ENCODE measurements at regions not wholly inside any gene's neighbourhood (a gene's known extent, or its start where the extent isn't known, plus 50 kb on each side); places are given as distances from the start of the nearest gene placed in this dataset.

DNA sequence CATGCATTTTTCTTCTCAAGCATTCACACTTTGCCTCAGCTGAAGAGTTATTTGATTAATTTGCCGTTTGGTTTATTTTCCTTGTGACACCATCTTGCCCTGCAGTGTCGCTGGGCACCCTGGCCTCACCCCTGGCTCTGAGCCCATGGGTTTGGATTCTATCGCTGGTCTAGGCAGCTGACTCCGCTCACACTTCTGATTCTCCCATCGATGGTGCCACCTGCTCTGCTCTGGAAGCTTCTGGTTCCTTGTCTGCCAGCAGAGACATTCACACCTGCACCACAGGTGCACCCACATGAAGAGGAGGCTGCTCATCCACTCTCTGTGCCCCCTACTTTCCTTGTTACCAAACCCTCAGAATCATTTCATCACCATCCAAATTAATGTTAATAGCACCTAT is 291.6 kb upstream of the CDH4 start:
- DNase-seq (ENCODE audit: low spot score), result no peak

DNA sequence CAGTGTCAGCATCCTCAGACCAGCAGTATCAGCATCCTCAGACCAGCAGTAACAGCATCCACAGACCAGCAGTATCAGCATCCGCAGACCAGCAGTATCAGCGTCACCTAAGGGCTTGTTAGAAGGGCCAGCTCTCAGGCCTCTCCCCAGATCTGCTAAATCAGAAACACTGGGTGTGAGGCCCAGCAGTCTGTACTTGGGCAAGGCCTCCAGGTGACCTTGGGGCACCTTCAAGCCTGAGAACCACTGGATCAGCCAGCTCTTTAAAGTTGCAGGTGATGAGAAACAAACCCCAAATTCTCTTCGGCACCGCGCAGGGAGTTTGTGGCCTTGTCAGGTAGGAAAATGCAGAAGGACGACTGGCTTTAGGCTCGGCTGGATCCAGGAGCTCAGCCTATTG is 290.5 kb upstream of the CDH4 start:
- DNase-seq (ENCODE audit: low spot score), result no peak

DNA sequence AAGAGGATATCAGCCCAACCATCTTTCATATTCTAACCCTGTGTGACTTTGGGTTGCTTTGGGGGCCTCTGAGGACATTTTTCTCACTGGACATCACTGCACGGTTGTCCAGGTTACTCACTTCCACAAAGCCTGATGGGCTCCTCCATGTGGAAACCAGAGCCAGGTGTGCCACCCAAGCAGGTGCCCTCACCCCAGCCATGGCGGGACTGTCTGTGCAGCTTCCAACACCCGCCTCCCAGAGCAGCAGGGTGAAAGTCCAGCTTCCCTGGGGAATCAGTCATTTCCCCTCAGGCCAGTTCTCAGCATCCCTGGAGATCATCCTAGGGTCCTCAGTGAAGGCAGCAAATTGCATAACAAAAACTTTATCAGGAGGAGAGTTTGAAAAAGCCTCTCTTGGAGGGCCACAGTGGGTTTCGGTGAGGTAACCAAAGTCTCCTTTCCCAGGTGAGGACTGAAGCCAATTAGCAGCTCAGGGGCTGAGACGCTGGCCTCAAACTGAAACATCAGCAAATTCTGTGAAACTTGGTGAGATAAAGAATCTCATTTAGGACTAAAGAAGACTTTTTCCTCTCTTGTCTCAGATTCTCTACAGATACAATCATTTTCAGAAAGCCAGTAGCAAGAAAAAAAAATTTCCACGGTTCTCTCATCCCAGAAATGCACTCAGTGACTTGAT is 289.6 kb upstream of the CDH4 start:
- DNase-seq (ENCODE audit: low spot score), result no peak

DNA sequence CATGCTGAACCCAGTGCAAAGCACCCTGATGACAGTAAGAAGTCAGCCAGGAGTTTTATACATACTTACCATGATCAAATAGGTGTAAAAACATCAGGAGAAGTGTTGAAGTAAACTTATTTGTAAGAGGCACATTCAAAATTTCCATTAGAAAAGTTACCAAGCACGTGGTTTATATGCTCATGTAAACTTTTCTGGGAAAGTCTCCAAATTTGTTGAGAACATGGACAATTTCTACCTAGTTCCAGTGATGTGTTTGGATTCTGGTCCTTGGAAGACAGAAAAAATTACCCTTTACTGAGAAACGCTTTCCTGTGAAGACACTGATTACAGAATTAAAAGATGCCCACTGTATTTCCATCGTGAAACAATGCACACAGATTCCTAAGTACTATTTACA is 288.9 kb upstream of the CDH4 start:
- DNase-seq (ENCODE audit: low spot score), result no peak

DNA sequence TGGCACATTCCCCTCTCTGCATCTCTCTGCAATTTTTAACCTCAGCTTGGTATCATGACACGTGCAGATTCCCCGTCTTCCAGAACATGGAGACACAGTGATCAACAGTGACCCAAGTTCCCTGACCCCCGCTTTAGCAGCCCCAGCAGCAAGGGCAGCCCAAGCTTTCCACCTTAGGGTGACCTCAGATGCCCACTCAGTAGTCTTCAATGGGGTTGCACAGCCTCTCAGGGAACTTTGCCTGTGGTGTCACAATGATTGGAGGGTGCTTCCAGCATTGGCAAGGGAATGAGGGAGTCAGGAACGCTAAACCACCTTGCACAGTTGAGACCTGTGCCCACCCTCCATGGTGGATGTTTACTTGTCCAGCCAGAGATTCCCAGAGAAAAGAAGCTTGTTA is 287.1 kb upstream of the CDH4 start:
- DNase-seq (ENCODE audit: low spot score), result no peak

DNA sequence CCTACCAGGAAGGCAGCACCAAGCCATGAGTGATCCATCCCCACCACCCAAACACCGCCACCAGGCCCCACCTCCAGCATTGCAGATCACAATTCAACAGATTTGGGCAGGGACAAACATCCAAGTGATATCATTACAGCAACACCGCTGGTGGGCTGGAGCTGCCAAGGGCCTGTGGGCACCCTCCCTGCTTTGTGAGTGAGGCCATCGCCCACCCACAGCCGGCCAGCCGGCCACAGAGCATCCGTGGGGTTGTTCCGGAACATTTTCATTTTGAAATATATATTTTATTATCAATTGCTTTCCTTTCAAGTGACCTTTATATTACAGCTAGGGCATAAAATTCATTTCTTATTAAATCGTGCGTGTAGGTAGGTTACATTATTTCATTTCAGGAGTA is 286.0 kb upstream of the CDH4 start:
- DNase-seq (ENCODE audit: low spot score), result no peak

DNA sequence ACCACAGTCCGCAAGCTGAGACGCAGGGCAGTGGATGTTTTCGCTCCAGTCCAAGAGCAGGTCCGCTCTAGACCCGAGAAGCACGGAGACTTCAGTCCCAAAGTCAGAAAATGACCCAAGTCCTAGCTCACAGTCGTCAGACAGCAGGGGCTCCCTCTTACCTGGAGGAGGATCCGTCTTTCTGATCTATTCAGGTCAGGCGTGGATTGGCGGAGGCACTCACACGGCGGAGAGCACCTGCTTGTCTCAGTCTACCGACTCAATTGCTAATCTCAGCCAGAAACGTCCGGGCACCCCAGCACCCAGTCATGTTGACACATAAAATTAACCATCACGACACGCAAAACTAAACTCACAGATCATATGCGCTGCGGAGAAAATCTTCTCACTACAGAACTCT is 285.3 kb upstream of the CDH4 start:
- no peak for DNase-seq (ENCODE audit: low spot score)

DNA sequence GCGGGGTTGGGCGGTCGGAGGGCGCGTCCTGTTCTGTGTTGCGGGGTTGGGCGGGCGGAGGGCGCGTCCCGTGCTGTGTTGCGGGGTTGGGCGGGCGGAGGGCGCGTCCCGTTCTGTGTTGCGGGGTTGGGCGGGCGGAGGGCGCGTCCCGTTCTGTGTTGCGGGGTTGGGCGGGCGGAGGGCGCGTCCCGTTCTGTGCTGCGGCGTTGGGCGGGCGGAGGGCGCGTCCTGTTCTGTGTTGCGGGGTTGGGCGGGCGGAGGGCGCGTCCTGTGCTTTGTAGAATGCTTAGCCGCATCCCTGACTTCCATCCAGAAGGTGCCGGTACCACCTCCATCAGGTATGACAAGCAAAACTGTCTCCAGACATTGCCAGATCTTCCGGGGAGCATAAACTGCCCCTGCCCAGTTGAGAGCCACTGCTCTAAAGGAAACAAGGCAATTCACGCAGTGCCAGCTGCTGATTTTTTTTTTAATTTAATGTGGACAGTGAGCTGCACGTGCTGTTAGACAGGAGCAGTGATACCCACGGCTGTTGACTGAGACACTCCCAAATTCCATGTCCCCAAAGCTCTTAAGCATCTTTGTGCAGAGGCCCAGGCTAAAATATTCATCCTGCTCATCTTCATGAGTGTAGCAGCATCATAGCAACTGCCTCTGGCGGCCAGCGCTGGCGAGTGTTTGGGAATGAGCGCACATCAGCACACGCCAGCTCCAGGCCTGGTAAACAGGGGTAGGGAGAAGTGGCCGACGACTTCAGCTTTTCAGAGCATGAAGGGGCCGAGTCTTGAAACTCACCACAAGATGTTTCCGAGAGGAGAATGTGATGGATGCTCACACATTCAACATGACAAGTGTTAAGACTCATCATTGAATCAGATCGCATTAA is 284.4 kb upstream of the CDH4 start:
- no peak for DNase-seq (ENCODE audit: low spot score)

DNA sequence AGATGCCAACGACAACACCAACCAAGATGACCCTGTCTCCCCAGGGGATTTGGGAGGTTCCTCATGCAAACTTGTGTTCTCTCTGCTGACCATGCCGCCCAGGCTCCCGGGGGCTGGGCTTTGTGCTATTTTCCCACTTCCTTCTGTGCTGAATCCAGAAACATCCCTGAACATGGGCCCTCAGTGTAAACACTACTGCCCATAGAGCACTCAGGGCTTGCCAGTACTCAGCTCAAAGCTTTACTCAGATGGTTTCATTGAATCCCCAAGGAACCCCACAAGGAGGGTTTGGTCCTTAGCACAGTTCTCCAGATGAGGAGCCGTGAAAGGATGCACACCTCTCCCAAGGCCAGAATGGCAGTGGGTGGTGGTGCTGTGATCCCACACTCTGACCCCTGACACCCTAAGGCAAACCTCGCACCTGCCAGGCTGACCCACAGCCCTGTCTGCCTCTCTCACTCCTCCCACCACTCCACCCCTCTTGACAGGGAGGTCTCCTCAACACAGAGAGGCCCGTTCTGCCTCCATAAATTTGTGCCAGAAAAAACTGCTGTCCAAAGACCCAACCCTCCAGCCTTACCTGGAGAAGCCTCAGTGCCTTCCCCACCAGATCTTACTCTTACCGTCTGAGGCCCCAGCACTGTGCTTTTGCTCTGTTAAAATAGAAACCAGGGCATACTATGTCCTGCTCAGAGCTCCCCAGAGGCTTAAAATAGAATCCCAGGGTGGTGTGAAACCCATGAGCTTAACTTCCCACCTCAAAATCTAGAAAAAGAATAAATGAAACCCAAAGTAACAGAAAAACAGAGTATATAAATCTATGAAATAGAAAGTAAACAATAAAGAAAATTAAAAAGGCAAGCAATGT is 283.0 kb upstream of the CDH4 start:
- no peak for DNase-seq (ENCODE audit: low spot score)

DNA sequence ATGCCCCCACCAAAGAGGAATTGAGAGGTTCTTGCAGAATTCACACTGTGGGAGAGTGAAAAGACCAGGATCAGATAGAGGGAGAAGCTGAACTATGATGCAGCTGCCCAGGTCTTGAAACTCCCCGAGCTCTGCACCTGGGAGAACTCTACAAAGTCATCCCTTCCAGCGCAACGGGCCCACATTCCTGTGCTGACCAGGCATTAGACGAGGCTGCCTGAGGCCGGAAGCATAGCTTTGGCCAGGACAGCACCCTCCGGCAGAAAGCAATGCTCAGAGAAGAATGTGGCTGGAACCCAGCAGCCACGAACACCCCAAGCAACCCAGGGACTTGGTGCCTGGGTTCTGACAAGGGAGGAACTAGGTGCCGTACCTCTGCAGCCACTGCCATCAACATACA is 281.5 kb upstream of the CDH4 start:
- DNase-seq (ENCODE audit: low spot score), result no peak

DNA sequence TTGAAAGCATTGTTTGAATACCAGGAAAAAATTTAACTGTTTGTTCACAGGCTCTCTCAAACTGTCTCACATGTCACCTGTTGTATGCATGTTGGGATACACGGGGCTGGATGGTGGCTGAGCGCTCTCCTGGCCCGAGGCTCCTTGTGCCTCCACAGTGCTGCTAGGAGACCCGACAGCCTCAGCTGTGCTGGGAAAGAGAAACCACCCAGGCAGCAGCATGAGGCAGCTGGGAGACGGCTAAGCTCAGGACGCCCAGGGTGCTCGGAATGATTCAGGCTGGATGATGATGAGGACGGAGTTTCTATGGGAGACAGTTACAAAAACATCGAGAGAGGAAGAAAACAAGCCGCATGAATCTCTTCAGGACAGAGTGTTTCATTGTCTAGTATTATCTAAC is 278.0 kb upstream of the CDH4 start:
- DNase-seq (ENCODE audit: low spot score), result no peak

DNA sequence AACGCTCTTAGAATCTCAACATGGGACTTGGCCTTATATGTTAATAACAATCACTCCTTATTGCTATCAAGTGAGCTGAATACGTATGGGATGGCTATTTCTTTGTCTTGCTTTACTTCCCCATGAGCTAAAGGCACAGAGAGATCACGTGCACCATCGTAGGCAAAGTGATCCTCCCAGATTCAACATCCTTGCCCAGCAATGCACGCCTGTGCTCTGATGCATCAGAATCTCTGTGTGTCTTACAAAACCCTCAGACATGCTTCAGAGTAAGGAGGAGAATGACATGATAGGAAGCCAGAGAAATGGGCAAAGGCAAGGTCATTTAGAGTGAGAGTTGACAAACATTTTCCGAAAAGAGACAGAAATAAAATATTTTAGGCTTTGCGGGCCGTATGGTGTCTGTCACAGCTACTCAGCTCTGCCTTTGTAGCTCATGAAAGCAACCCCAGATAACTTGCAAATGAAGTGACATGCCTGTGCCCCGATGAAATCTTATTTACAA is 277.6 kb upstream of the CDH4 start:
- DNase-seq (ENCODE audit: low spot score), result no peak

DNA sequence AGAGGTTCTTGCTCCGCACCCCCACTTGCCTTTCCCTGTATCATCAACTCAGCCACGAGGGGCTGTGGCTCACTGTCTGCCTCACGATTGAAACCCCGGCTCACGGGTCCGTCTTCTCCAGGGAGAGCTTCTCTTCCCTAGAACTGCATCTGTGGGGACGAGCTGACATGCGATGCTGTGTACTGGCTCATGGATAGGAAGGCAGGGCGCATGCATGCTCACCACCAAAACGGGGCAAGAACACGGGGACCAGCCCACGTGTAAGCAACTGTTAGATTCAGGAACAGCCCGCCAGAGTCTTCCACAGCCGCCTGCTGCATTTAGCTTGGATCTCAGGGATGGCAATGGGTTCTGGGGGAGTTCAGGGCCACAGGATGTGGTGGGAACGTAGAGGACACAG is 275.9 kb upstream of the CDH4 start:
- DNase-seq (ENCODE audit: low spot score), result no peak

DNA sequence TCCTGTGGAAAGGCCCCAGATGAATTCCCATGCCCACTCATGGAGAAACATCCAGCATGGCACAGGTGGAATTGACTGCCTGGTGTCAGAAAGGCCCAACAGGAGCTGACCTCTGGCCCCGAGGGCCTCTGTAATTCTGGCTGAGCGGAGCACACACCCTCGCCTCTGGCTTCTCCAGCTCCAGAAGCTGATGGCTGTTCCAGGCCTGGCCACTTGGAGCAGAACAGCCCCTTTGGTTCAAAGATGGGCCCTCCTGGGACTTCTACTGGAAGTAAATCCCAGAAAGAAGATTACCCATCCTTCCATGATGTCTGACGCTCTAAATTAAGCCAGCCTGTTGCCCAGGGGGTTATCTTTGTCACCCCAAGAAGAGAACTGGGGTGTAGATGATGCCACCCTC is 275.1 kb upstream of the CDH4 start:
- DNase-seq (ENCODE audit: low spot score), result no peak

DNA sequence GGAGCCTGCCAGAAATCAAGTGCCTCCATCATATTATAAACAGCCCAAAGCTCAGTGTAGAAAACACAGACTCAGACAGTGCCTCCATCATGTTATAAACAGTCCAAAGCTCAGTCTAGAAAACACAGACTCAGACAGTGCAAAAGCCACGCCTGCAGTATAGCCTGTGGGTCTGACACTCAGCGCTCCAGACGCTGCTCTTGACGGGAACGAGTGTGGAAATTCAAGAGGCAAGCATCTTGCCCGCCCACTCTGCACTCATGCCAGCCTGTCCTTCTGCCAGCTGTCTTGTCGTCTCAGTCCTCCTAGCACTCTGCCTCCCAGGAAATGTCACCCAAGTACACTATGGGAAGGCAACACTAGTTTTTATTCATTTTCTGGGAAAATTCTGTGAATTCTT is 274.2 kb upstream of the CDH4 start:
- no peak for DNase-seq (ENCODE audit: low spot score)

DNA sequence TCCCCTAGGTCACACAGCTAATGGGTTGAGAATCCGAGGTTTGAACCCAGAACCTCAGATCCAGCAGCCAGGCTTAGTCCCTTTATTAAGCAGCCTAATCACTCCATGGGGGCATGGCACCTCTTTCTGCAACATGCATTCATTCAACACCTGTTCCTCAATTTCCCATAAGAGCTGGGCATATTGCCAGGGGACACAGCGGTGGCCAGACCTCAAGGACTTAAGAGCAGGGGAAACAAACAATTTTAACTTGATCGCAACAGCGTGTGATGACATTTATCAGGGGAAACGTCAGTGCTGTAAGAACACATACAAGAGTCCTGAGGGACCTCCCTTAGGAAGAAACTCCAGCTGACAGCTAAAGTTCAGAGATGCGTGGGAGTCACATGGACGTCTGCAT is 267.4 kb upstream of the CDH4 start:
- DNase-seq (ENCODE audit: low spot score), result no peak

DNA sequence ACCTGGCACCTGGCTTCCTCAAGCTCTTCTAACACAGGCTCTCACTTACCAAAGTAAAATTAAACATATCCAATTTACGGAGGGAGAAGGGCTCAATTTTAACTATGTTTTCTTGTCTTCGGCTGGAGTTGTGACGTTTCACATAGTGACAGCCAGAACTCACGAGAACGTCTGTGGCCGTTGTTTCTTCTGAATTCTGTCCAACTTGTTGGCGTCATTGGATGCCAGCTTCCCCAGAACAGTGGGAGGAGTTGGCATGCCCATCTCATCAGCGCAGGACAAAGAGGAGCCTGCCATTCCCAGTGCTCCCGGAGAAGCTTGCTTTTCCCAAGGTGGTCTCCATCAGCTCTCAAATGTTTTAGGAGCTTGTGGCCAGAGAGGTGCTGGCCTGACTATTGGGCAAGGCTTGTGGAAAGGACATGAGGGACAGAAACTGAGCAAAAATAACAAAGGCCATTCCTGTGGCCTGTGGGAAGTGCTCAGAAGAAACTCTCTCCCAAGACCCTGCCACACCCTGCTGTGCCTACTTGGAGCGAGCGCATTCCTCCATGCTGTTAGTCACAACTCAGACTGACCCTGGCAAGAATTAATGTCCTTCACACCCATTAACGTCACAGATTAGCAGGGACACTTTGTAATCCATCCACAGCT is 265.4 kb upstream of the CDH4 start:
- no peak for DNase-seq (ENCODE audit: low spot score)

DNA sequence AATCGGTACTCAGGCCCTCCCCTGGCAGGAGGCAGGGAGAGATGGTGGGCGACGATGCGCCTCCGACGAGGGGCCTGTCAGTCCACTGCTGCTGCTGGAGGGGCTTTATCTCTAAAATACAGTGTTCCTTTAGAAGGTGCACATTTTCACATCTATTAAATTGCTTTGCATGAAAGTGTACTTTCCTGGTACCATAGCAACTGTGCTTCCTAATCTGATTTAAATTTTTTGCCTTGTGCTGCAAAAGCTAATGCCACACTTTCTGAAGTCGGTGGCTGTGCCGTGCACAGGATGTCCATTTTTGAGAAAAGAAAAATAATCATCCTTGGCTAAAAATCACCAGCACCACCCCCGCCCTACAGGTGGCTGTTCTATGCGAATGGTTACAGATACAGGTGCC is 262.0 kb upstream of the CDH4 start:
- no peak for DNase-seq (ENCODE audit: low spot score)

DNA sequence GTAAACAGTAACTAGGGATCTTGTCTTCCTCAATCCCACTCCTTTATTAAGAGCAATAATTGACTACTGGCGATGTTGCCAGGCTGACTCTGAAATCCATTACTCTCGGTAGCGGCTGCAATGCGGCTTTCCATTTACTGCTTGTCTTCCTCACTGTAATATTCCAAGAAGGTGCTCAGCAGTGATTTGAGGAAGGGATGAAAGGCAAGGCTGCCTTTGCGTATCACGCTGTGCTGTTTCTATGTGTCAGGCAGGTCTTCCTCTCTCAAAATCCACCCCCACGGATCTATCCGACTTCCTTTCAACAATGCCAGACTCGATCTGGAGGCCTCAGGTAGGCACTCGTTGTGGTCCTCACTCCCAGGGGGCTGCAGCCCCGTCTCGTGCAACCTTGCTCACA is 261.4 kb upstream of the CDH4 start:
- no peak for DNase-seq (ENCODE audit: low spot score)

DNA sequence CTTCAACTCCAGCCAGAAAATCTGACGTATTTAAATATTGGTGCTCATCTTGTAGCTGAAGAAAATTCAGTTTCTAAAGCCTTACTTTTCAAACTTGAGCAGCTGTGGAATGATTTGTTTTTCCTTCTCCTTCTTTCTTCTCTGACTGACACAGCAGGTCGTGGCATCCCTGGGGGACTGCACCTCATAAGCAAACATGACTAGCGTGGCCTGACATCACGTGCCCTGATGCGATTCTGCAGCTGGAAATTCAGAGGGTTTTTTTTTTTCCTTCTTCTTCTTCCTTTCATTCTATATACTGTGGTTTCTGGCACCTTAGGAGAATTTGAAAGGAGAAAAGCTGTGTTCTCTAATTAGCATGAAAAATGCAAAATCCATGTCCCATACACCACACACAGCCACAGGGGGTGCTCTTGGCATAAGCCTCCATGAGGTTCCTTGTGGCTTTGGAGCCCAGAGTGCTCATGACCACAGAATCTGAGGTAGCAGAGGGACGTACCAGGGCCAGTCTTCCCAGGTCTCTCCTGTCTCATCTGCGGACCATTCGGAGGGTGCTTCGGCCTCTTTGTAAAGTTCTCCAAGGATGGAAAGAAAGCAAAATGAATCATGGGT is 258.5 kb upstream of the CDH4 start:
- no peak for DNase-seq (ENCODE audit: low spot score)

DNA sequence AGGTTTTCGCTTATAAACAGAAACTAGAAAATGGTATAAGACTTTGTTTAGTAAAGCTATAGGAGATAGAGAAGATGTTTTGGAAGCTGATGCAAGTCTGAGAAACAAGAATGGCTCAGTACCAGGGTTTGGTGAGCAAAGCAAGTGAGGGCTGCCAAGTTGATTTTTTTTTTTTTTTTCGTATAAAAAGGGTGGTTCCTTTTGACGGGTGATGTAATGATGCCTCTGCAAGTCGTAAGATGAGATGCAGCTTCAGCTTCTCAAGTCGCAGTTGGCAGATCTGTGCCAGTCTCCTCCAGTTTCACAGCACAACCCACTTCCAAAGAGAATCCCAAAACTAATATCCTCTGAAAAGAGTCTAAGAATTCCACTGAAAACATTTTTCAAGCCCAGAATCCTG is 252.8 kb upstream of the CDH4 start:
- DNase-seq (ENCODE audit: low spot score), result no peak

DNA sequence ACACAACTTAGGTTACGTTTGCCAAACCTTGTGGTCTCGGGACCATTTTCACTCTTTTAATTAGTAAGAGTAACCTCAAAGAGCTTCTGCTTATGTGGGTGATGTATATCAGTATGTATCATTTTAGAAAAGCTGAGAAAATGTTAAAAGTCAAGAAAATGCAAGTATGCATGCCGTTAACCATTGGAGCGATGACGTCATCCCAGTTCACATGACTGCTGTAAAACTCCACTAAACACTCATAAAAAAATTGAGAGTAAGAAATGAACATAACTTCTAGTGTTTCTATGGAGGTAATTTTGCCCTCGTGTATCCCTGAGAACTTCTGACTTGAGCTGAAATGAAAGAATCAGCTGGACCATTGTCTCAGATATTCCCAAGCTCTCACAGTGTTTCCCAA is 250.0 kb upstream of the CDH4 start:
- no peak for DNase-seq (ENCODE audit: low spot score)

Data from CD4-positive, alpha-beta T cell treated with Interleukin-6 at 100 ng/mL for 8 hours (primary cell).